ENCODE measurements at regions not wholly inside any gene's neighbourhood (a gene's known extent, or its start where the extent isn't known, plus 50 kb on each side); places are given as distances from the start of the nearest gene placed in this dataset.

DNA sequence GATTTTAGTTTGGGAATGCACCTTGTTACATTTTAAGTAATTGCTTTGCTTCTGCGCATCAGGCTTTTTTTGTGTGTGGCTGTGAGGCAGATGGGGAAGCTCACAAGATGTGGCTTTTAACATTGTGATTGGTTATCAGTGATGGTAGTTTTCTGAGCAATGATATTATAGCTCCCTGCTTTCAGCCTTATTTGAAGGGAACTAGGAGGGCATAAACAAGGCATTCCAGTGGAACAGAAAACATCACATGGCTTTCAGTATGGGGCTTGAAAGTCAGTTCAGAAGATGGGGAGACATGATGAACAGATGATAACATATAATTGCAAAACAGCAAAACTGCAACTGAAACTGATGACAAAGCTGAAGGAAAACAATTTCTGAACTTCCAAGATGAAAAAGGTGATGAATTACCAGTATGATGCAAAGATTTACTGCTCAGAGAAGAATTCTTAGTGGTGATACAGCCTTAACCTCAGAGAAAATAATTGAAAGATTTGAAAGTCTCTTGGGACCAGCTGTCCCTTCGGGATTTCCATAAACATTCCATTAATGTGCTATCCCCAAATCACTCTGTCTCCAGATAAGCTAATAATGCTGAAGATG is 439.7 kb downstream of the RND3 start:
- POLR2A ChIA-PET = no interaction called here
- Histone ChIP-seq H3K9me3 (no peaks in the 10 kb centered on the region), H3K79me2 (ENCODE audit: insufficient read depth) (no peaks in the 10 kb centered on the region), H4K20me1 (ENCODE audit: insufficient read depth) (no peaks in the 10 kb centered on the region), H3K4me1 (ENCODE audit: control insufficient read depth in 1 of 2, insufficient read depth in 2 of 2, low read depth in 1 of 2, low read length in 1 of 2) (no peaks in the 10 kb centered on the region; a peak in 1 of 4 replicates), H3F3A (replicated peaks; ENCODE audit: insufficient read depth) (no peaks in the 10 kb centered on the region), H3K9me2 (no peaks in the 10 kb centered on the region), H3K27me3 (ENCODE audit: insufficient read depth) (no peaks in the 10 kb centered on the region), H2AFZ (ENCODE audit: low read depth) (no peak overlapping the region), H3K27ac (ENCODE audit: low read depth in 2 of 2, low read length in 1 of 2) (no peak overlapping the region), H3K4me3 (ENCODE audit: low read depth in 2 of 2, low read length in 1 of 2) (no peak overlapping the region), H3K9ac (no peak overlapping the region), H3K36me3 (replicated peaks in 1 of 2; ENCODE audit: control insufficient read depth in 1 of 2, insufficient read depth in 2 of 2, low read length in 1 of 2) (no peaks in the 10 kb centered on the region), H3K4me2 (no peak overlapping the region)
- 83% methylated on average over 2 of the region's 2 CpGs for WGBS (ENCODE audit: low lambda C conversion rate)
- no peak for DNase-seq
- CTCF ChIA-PET = no interaction called here
- TF ChIP-seq RAD21 (IDR thresholded peaks at IDR 0.05; ENCODE audit: low read length) = no peak
- TF ChIP-seq, protein P1, sequence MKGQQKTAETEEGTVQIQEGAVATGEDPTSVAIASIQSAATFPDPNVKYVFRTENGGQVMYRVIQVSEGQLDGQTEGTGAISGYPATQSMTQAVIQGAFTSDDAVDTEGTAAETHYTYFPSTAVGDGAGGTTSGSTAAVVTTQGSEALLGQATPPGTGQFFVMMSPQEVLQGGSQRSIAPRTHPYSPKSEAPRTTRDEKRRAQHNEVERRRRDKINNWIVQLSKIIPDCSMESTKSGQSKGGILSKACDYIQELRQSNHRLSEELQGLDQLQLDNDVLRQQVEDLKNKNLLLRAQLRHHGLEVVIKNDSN (IDR thresholded peaks at IDR 0.05; ENCODE audit: borderline replicate concordance, low read depth) = no peak

DNA sequence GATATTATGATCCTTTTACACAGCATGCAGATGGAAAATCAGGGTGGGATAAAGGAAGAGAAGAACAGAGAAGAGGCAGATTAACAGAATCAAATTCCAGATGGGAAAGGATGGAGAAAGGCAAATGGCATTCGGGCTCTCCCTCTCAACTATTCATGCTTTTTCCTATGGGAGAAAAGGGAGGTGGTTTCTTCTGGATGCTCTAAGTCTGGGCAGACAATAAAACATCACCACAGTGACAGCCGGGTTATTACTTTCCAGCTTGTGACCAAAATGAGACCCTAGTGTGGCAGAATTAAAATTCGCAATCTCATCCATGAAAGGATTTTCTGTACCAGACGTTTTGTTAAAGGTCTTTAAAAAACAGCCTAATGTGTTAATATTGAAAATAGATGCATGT is 440.7 kb downstream of the RND3 start:
- Histone ChIP-seq H2AFZ (ENCODE audit: low read depth) (no peak overlapping the region), H3K4me2 (no peak overlapping the region), H3K27ac (ENCODE audit: low read depth in 2 of 2, low read length in 1 of 2) (no peak overlapping the region), H3K9me3 (no peaks in the 10 kb centered on the region), H3K4me3 (ENCODE audit: low read depth in 2 of 2, low read length in 1 of 2) (no peak overlapping the region), H3K36me3 (replicated peaks in 1 of 2; ENCODE audit: control insufficient read depth in 1 of 2, insufficient read depth in 2 of 2, low read length in 1 of 2) (no peaks in the 10 kb centered on the region), H3K4me1 (ENCODE audit: control insufficient read depth in 1 of 2, insufficient read depth in 2 of 2, low read depth in 1 of 2, low read length in 1 of 2) (no peaks in the 10 kb centered on the region; a peak in 1 of 4 replicates), H3F3A (replicated peaks; ENCODE audit: insufficient read depth) (no peaks in the 10 kb centered on the region), H3K9me2 (no peaks in the 10 kb centered on the region), H3K79me2 (ENCODE audit: insufficient read depth) (no peaks in the 10 kb centered on the region), H3K27me3 (ENCODE audit: insufficient read depth) (no peaks in the 10 kb centered on the region), H4K20me1 (ENCODE audit: insufficient read depth) (no peaks in the 10 kb centered on the region), H3K9ac (no peak overlapping the region)
- DNase-seq = no peak
- POLR2A ChIA-PET = no interaction called here
- no peak for TF ChIP-seq FOSL2 (IDR thresholded peaks at IDR 0.05; ENCODE audit: borderline replicate concordance, low read depth)
- no peak for TF ChIP-seq RAD21 (IDR thresholded peaks at IDR 0.05; ENCODE audit: low read length)
- TF ChIP-seq CHD2 (IDR thresholded peaks at IDR 0.05; ENCODE audit: low read length, partially characterized antibody) = no peak
- TF ChIP-seq FOXM1 (IDR thresholded peaks at IDR 0.05; ENCODE audit: low read depth) = no peak
- TF ChIP-seq, protein P1 (IDR thresholded peaks at IDR 0.05; ENCODE audit: borderline replicate concordance, low read depth) = no peak
- TF ChIP-seq SMC3 (IDR thresholded peaks at IDR 0.05; ENCODE audit: low read depth, low read length) = no peak
- TF ChIP-seq PBX3 (IDR thresholded peaks at IDR 0.05) = no peak
- no peak for TF ChIP-seq YY1 (IDR thresholded peaks at IDR 0.05; ENCODE audit: low read depth)
- TF ChIP-seq EZH2phosphoT487 (IDR thresholded peaks at IDR 0.05; ENCODE audit: borderline replicate concordance, low read depth) = no peak
- TF ChIP-seq FOXJ3 (CRISPR knock-in tag; IDR thresholded peaks at IDR 0.05) = no peak
- 91% methylated on average over 4 of the region's 4 CpGs for WGBS (ENCODE audit: low lambda C conversion rate)
- CTCF ChIA-PET = no interaction called here
